ENCODE measurements at regions not wholly inside any gene's neighbourhood (a gene's known extent, or its start where the extent isn't known, plus 50 kb on each side); places are given as distances from the start of the nearest gene placed in this dataset.

GRCh38 chr12:131261906-131262305 lies 308.2 kb downstream of the ADGRD1 start (continued):
- no peak for TF ChIP-seq CHD7 (IDR thresholded peaks at IDR 0.05; ENCODE audit: insufficient replicate concordance, low read length)
- TF ChIP-seq KDM1A (IDR thresholded peaks at IDR 0.05; ENCODE audit: borderline replicate concordance, low read length) = no peak
- no peak for TF ChIP-seq POLR2A (IDR thresholded peaks at IDR 0.05; ENCODE audit: control extremely low read depth in 1 of 2, low read depth in 2 of 2, low read length in 2 of 2)
- TF ChIP-seq POLR2AphosphoS5 (IDR thresholded peaks at IDR 0.05; ENCODE audit: low read depth, low read length) = no peak
- no peak for TF ChIP-seq CBX5 (IDR thresholded peaks at IDR 0.05; ENCODE audit: low read depth, low read length)
- no peak for TF ChIP-seq BACH1 (IDR thresholded peaks at IDR 0.05; ENCODE audit: low read length)
- no peak for TF ChIP-seq TAF7 (optimal IDR thresholded peaks at IDR 0.05; ENCODE audit: borderline replicate concordance, low read depth, low read length)
- TF ChIP-seq CEBPB (IDR thresholded peaks at IDR 0.05; ENCODE audit: low read depth, low read length) = no peak
- TF ChIP-seq SAP30 (IDR thresholded peaks at IDR 0.05; ENCODE audit: insufficient read depth, insufficient replicate concordance, low read length) = no peak

Data from H1 (cell line).